Activated naive CD4-positive, alpha-beta T cell treated with anti-CD3 and anti-CD28 coated beads, Interleukin-2, amount 50 U/mL, for 72 hours (primary cell): ENCODE measurements at regions not wholly inside any gene's neighbourhood (a gene's known extent, or its start where the extent isn't known, plus 50 kb on each side); places are given as distances from the start of the nearest gene placed in this dataset.
A peak's percentile ranks its signal among the peaks of the same experiment; 100 is the strongest.
"Not testable (repeated sequence)": the region's sequence is repeated elsewhere in the genome, so short reads cannot be mapped to it uniquely, and the experiment has no call there.

ENCODE experiments used
- ATAC-seq, 2 donors: fragments of 150-1000 bp; cut with Tn5 transposase; 2 replicates each; pipeline ENCODE4 v1.10.0; 2021; ENCODE audit warnings: mild to moderate bottlenecking in 2 of 2, moderate library complexity in 2 of 2
- DNase-seq, 2 donors: peaks; one replicate each; pipeline ENCODE4 v3.0.0; 2021 to 2022; ENCODE audit warnings: low spot score in 2 of 2
- H3K27ac Mint-ChIP-seq, 2 donors: one replicate each; pipeline ENCODE4 v1.8.0; 2022; ENCODE audit warnings: mild to moderate bottlenecking in 2 of 2, mixed read lengths in 2 of 2
- H3K36me3 Mint-ChIP-seq, 2 donors: one replicate each; pipeline ENCODE4 v1.8.0; 2022; ENCODE audit warnings: mixed read lengths in 2 of 2
- H3K9me3 Mint-ChIP-seq, 2 donors: one replicate each; pipeline ENCODE4 v1.8.0; 2022; ENCODE audit warnings: mixed read lengths in 2 of 2

GRCh38 chr2:175741164-175741563, 260.9 kb downstream of the LNPK start:
- ATAC-seq (no peak), DNase-seq (no peak)
- Mint-ChIP-seq H3K27ac (no peak overlapping the region), H3K9me3 (no peaks in the 10 kb centered on the region), H3K36me3 (no peaks in the 10 kb centered on the region)

GRCh38 chr2:175737722-175738361, 264.2 kb downstream of the LNPK start:
- no peak for ATAC-seq
- no peak overlapping the region for H3K27ac Mint-ChIP-seq
- H3K9me3 Mint-ChIP-seq, result no peaks in the 10 kb centered on the region
- no peak for DNase-seq
- H3K36me3 Mint-ChIP-seq, result no peaks in the 10 kb centered on the region

- Mint-ChIP-seq H3K9me3 (no peaks in the 10 kb centered on the region), H3K36me3 (no peaks in the 10 kb centered on the region), H3K27ac (no peak overlapping the region)
- ATAC-seq (no peak), DNase-seq (no peak)
Observed at GRCh38 chr2:175734686-175735085, 267.4 kb downstream of the LNPK start.

- Mint-ChIP-seq H3K27ac (no peak overlapping the region), H3K9me3 (no peaks in the 10 kb centered on the region), H3K36me3 (no peaks in the 10 kb centered on the region)
- DNase-seq (no peak), ATAC-seq (no peak)
Observed at GRCh38 chr2:175732531-175732930, 269.5 kb downstream of the LNPK start.

- DNase-seq (no peak), ATAC-seq (no peak)
- Mint-ChIP-seq H3K27ac (no peak overlapping the region), H3K9me3 (peaks cover 0 to 1% of the 10 kb centered on the region in 2 donors), H3K36me3 (no peaks in the 10 kb centered on the region)
Observed at GRCh38 chr2:175730050-175730449, 272.0 kb downstream of the LNPK start.

GRCh38 chr2:175729049-175729706, 272.9 kb downstream of the LNPK start:
- H3K27ac Mint-ChIP-seq, result no peak overlapping the region
- peaks cover 0 to 5% of the 10 kb centered on the region in 2 donors for H3K9me3 Mint-ChIP-seq
- DNase-seq (no peak), ATAC-seq (no peak)
- no peaks in the 10 kb centered on the region for H3K36me3 Mint-ChIP-seq

GRCh38 chr2:175728032-175728431, 274.0 kb downstream of the LNPK start:
- Mint-ChIP-seq H3K9me3 (peaks cover 4 to 5% of the 10 kb centered on the region in 2 donors), H3K36me3 (no peaks in the 10 kb centered on the region), H3K27ac (no peak overlapping the region)
- no peak for ATAC-seq
- no peak for DNase-seq

GRCh38 chr2:175726223-175726622, 275.8 kb downstream of the LNPK start:
- Mint-ChIP-seq H3K36me3 (no peaks in the 10 kb centered on the region), H3K9me3 (peaks cover 4 to 5% of the 10 kb centered on the region in 2 donors), H3K27ac (no peak overlapping the region)
- ATAC-seq, result no peak
- DNase-seq, result no peak

- ATAC-seq, result no peak
- peaks cover 0 to 7% of the 10 kb centered on the region in 2 donors for H3K36me3 Mint-ChIP-seq
- no peak for DNase-seq
- no peaks in the 10 kb centered on the region for H3K9me3 Mint-ChIP-seq
- no peak overlapping the region for H3K27ac Mint-ChIP-seq
Observed at GRCh38 chr2:175709248-175709647, 292.8 kb downstream of the LNPK start.

- Mint-ChIP-seq H3K27ac (no peak overlapping the region), H3K9me3 (no peaks in the 10 kb centered on the region), H3K36me3 (peaks cover 0 to 6% of the 10 kb centered on the region in 2 donors)
- ATAC-seq, result no peak
- no peak for DNase-seq
Observed at GRCh38 chr2:175707322-175707721, 294.7 kb downstream of the LNPK start.

- not testable (repeated sequence) for H3K9me3 Mint-ChIP-seq, DNase-seq, H3K36me3 Mint-ChIP-seq, ATAC-seq, H3K27ac Mint-ChIP-seq
Observed at GRCh38 chr2:175704568-175704967, 297.5 kb downstream of the LNPK start.

- Mint-ChIP-seq H3K36me3 (no peaks in the 10 kb centered on the region), H3K27ac (no peak overlapping the region), H3K9me3 (no peaks in the 10 kb centered on the region)
- DNase-seq, result no peak
- ATAC-seq, result no peak
Observed at GRCh38 chr2:175698061-175698460, 304.0 kb downstream of the LNPK start.

- no peak overlapping the region for H3K27ac Mint-ChIP-seq
- H3K9me3 Mint-ChIP-seq, result no peaks in the 10 kb centered on the region
- ATAC-seq (peak in 1 of 2 donors; percentile 54), DNase-seq (peak in 1 of 2 donors; percentile 9)
- H3K36me3 Mint-ChIP-seq, result no peaks in the 10 kb centered on the region
Observed at GRCh38 chr2:175690113-175690837, 311.8 kb downstream of the LNPK start.

- ATAC-seq (no peak), DNase-seq (no peak)
- H3K27ac Mint-ChIP-seq, result no peak overlapping the region
- no peaks in the 10 kb centered on the region for H3K9me3 Mint-ChIP-seq
- no peaks in the 10 kb centered on the region for H3K36me3 Mint-ChIP-seq
Observed at GRCh38 chr2:175688243-175688642, 313.8 kb downstream of the LNPK start.

- ATAC-seq, result no peak
- no peaks in the 10 kb centered on the region for H3K9me3 Mint-ChIP-seq
- no peak for DNase-seq
Observed at GRCh38 chr2:175687465-175687864, 314.6 kb downstream of the LNPK start.

GRCh38 chr2:175686002-175686401, 316.1 kb downstream of the LNPK start:
- no peak overlapping the region for H3K27ac Mint-ChIP-seq
- DNase-seq (no peak), ATAC-seq (no peak)
- H3K9me3 Mint-ChIP-seq, result no peaks in the 10 kb centered on the region
- no peaks in the 10 kb centered on the region for H3K36me3 Mint-ChIP-seq

More at GRCh38 chr2:175687465-175687864, 314.6 kb downstream of the LNPK start:
- Mint-ChIP-seq H3K27ac (no peak overlapping the region), H3K36me3 (no peaks in the 10 kb centered on the region)

GRCh38 chr2:175684466-175684865, 317.6 kb downstream of the LNPK start:
- no peaks in the 10 kb centered on the region for H3K36me3 Mint-ChIP-seq
- DNase-seq, result no peak
- ATAC-seq, result no peak
- H3K27ac Mint-ChIP-seq, result no peak overlapping the region
- no peaks in the 10 kb centered on the region for H3K9me3 Mint-ChIP-seq
